ENCODE measurements at regions not wholly inside any gene's neighbourhood (a gene's known extent, or its start where the extent isn't known, plus 50 kb on each side); places are given as distances from the start of the nearest gene placed in this dataset.

GRCh38 chr5:138694146-138694545 is 59.1 kb upstream of the CTNNA1 start:
- TF ChIP-seq RAD21 (conservative IDR thresholded peaks at IDR 0.05): no peak
- no peak for TF ChIP-seq EZH2 (IDR thresholded peaks at IDR 0.05; ENCODE audit: borderline replicate concordance, insufficient read depth, low read length, poor library complexity, severe bottlenecking)
- TF ChIP-seq, protein P1, sequence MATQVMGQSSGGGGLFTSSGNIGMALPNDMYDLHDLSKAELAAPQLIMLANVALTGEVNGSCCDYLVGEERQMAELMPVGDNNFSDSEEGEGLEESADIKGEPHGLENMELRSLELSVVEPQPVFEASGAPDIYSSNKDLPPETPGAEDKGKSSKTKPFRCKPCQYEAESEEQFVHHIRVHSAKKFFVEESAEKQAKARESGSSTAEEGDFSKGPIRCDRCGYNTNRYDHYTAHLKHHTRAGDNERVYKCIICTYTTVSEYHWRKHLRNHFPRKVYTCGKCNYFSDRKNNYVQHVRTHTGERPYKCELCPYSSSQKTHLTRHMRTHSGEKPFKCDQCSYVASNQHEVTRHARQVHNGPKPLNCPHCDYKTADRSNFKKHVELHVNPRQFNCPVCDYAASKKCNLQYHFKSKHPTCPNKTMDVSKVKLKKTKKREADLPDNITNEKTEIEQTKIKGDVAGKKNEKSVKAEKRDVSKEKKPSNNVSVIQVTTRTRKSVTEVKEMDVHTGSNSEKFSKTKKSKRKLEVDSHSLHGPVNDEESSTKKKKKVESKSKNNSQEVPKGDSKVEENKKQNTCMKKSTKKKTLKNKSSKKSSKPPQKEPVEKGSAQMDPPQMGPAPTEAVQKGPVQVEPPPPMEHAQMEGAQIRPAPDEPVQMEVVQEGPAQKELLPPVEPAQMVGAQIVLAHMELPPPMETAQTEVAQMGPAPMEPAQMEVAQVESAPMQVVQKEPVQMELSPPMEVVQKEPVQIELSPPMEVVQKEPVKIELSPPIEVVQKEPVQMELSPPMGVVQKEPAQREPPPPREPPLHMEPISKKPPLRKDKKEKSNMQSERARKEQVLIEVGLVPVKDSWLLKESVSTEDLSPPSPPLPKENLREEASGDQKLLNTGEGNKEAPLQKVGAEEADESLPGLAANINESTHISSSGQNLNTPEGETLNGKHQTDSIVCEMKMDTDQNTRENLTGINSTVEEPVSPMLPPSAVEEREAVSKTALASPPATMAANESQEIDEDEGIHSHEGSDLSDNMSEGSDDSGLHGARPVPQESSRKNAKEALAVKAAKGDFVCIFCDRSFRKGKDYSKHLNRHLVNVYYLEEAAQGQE (IDR thresholded peaks at IDR 0.05; ENCODE audit: borderline replicate concordance): no peak
- TF ChIP-seq, protein P2, sequence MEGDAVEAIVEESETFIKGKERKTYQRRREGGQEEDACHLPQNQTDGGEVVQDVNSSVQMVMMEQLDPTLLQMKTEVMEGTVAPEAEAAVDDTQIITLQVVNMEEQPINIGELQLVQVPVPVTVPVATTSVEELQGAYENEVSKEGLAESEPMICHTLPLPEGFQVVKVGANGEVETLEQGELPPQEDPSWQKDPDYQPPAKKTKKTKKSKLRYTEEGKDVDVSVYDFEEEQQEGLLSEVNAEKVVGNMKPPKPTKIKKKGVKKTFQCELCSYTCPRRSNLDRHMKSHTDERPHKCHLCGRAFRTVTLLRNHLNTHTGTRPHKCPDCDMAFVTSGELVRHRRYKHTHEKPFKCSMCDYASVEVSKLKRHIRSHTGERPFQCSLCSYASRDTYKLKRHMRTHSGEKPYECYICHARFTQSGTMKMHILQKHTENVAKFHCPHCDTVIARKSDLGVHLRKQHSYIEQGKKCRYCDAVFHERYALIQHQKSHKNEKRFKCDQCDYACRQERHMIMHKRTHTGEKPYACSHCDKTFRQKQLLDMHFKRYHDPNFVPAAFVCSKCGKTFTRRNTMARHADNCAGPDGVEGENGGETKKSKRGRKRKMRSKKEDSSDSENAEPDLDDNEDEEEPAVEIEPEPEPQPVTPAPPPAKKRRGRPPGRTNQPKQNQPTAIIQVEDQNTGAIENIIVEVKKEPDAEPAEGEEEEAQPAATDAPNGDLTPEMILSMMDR (IDR thresholded peaks at IDR 0.05; ENCODE audit: poor library complexity, severe bottlenecking): no peak
- TF ChIP-seq POLR2AphosphoS5 (IDR thresholded peaks at IDR 0.05): no peak
- TF ChIP-seq EP300 (conservative IDR thresholded peaks at IDR 0.05; ENCODE audit: poor library complexity, severe bottlenecking): no peak

All from neural cell (in vitro differentiated cells).